Transverse colon (tissue), 4 donors: ENCODE measurements at regions not wholly inside any gene's neighbourhood (a gene's known extent, or its start where the extent isn't known, plus 50 kb on each side); places are given as distances from the start of the nearest gene placed in this dataset.
"Not testable (repeated sequence)": the region's sequence is repeated elsewhere in the genome, so short reads cannot be mapped to it uniquely, and the experiment has no call there.

Source experiments
- DNase-seq: peaks from one replicate; pipeline ENCODE4 v3.0.0-alpha.2; 2019
- H3K27ac ChIP-seq, 4 donors: fragments of 200-600 bp; sonication (generic); 2 replicates each; pipeline ENCODE4 v1.5.1; 2016 to 2018; ENCODE audit warnings: inconsistent platforms in 4 of 4
- H3K27me3 ChIP-seq: fragments of 200-600 bp; sonication (generic); 2 replicates; pipeline ENCODE4 v1.5.1; 2017; ENCODE audit warnings: inconsistent platforms
- H3K36me3 ChIP-seq, 4 donors: fragments of 200-600 bp; sonication (generic); 2 replicates each; pipeline ENCODE4 v1.5.1; 2017 to 2019; ENCODE audit warnings: inconsistent platforms in 4 of 4
- H3K4me1 ChIP-seq, 4 donors: fragments of 200-600 bp; sonication (generic); 2 replicates each; pipeline ENCODE4 v1.5.1; 2017 to 2020; ENCODE audit warnings: inconsistent platforms in 4 of 4
- H3K4me3 ChIP-seq, 4 donors: fragments of 200-600 bp; sonication (generic); 1 replicate in 1 of 4; 2 replicates in 3 of 4; pipeline versions ENCODE4 v1.5.1 to v1.6.1; 2017 to 2019; ENCODE audit warnings: inconsistent platforms in 4 of 4
- H3K9me3 ChIP-seq, 2 donors: fragments of 200-600 bp; sonication (generic); 2 replicates each; pipeline ENCODE4 v1.5.1; 2017 to 2019; ENCODE audit warnings: inconsistent platforms in 2 of 2
- EP300 ChIP-seq: sonication (generic); formaldehyde crosslinking; IDR thresholded peaks from one replicate; pipeline ENCODE4 v1.6.1; 2017; ENCODE audit warnings: antibody characterized with exemption, low read depth
- POLR2A ChIP-seq: fragments of 450-650 bp; IDR thresholded peaks from one replicate; pipeline ENCODE4 v1.6.1; 2016; ENCODE audit warnings: antibody characterized with exemption, mild to moderate bottlenecking, moderate library complexity
- POLR2AphosphoS5 ChIP-seq, 3 donors: sonication (generic); formaldehyde crosslinking; IDR thresholded peaks; one replicate each; pipeline ENCODE4 v1.6.1; 2016; ENCODE audit warnings: antibody characterized with exemption in 3 of 3
- WGBS, 2 donors: methylation state at CpG; one replicate each; pipeline ENCODE4 v1.1.5; 2018; ENCODE audit warnings: low coverage in 1 of 2; 5-methylcytosine and 5-hydroxymethylcytosine counted together
- in situ Hi-C, 4 donors: fragments of 200-750 bp; cut with MboI; loops; one replicate each; pipeline versions ENCODE4 v1.15.0 to v1.15.1; 2017; ENCODE audit warnings: low sequenced_read_pairs in 3 of 4, low pct_ligation_motif_present in 1 of 4, low pct_unique_long_range_greater_than_20kb in 1 of 4
- intact Hi-C: fragments of 100-400 bp; cut with DNase I; formaldehyde crosslinking; loops from one replicate; pipeline ENCODE4 v1.15.1; 2023; ENCODE audit warnings: low total_unique reads
- TF ChIP-seq, protein P1 (sequence below), 5 experiments: fragments of 200-600 bp in 3 of 5; fragments of 450-650 bp in 2 of 5; sonication (generic) in 3 of 5; IDR thresholded peaks; 1 replicate in 2 of 5; 2 replicates in 3 of 5; pipeline ENCODE4 v1.5.1; 2016 to 2017; ENCODE audit warnings: antibody characterized with exemption in 5 of 5, inconsistent platforms in 3 of 5, mild to moderate bottlenecking in 2 of 5, moderate library complexity in 1 of 5

DNA sequence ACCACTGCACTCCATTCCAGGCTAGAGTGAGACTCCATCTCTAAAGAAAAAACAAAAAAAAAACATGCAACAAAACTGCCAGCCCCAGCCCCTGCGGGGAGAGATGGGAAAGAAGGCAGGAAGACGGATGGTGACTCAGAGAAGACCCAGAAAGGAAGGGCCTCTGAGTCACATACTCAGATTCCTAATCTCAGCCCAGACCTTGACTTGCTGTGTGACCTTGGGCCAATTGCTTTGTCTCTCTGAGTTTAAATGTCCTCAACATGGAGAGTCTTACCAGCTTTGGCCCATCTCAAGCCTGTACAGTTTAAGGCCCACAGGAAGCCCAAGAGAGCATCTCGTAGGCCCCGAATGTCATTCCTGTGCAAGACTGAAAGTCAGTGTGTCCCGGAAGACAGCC, 86.5 kb upstream of the LHX1 start:
- in situ Hi-C loops = no loop called here
- H3K36me3 ChIP-seq = no peaks in the 10 kb centered on the region
- no peaks in the 10 kb centered on the region for H3K9me3 ChIP-seq
- H3K27ac ChIP-seq = no peak overlapping the region
- H3K4me3 ChIP-seq = no peak overlapping the region
- H3K4me1 ChIP-seq = no peaks in the 10 kb centered on the region
- H3K27me3 ChIP-seq = peaks cover 23% of the 10 kb centered on the region
- no peak for DNase-seq
- intact Hi-C loops = no loop called here
- no peak for TF ChIP-seq POLR2A
- no peak for TF ChIP-seq EP300
- TF ChIP-seq, protein P1, sequence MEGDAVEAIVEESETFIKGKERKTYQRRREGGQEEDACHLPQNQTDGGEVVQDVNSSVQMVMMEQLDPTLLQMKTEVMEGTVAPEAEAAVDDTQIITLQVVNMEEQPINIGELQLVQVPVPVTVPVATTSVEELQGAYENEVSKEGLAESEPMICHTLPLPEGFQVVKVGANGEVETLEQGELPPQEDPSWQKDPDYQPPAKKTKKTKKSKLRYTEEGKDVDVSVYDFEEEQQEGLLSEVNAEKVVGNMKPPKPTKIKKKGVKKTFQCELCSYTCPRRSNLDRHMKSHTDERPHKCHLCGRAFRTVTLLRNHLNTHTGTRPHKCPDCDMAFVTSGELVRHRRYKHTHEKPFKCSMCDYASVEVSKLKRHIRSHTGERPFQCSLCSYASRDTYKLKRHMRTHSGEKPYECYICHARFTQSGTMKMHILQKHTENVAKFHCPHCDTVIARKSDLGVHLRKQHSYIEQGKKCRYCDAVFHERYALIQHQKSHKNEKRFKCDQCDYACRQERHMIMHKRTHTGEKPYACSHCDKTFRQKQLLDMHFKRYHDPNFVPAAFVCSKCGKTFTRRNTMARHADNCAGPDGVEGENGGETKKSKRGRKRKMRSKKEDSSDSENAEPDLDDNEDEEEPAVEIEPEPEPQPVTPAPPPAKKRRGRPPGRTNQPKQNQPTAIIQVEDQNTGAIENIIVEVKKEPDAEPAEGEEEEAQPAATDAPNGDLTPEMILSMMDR (IDR thresholded peaks at IDR 0.05) = no peak
- no peak for TF ChIP-seq POLR2AphosphoS5 (IDR thresholded peaks at IDR 0.05)
- WGBS, 2 donors = 83 to 86% methylated on average over 4 to 5 of the region's 5 CpGs

DNA sequence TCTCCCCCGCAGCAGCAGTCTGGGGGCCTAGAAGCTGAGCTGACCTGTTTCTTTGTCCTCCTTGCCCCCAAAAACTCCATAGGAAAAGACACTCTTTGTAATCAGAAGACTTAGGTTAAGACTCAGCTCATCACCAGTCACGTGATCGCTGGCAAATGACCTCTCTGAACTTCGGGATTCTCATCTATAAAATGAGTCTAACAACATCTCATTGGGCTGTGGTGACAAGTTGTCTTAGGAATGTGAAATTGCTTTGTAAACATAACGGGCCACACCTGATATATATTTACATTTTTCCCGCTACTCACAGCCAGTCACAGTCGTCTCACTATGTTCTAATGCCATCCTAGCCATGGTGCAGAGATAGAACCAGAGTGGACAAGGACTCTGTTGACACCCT, 86.0 kb upstream of the LHX1 start:
- Histone ChIP-seq H3K9me3 (no peaks in the 10 kb centered on the region), H3K4me1 (no peaks in the 10 kb centered on the region), H3K36me3 (no peaks in the 10 kb centered on the region), H3K4me3 (no peak overlapping the region), H3K27me3 (peaks cover 20% of the 10 kb centered on the region), H3K27ac (no peak overlapping the region)
- in situ Hi-C loops (no loop called here), intact Hi-C loops (no loop called here)
- TF ChIP-seq EP300 (no peak), POLR2AphosphoS5 (IDR thresholded peaks at IDR 0.05) (no peak), POLR2A (no peak)
- TF ChIP-seq, protein P1 (IDR thresholded peaks at IDR 0.05) = no peak
- 36 to 47% methylated on average over 3 to 7 of the region's 7 CpGs for whole genome bisulfite sequencing, 2 donors
- DNase-seq = no peak

DNA sequence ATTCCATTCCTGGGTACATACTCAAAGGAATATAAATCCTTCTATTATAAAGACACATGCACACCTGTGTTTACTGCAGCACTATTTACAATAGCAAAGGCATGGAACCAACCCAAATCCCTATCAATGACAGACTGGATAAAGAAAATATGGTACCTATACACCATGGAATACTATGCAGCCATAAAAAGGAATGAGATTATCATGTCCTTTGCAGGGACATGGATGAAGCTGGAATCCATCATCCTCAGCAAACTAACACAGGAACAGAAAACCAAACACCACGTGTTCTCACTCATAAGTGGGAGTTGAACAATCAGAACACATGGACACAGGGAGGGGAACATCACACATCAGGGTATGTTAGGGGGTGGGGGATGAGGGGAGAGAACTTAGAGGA, 84.8 kb upstream of the LHX1 start:
- H3K4me3 ChIP-seq, H3K36me3 ChIP-seq, H3K4me1 ChIP-seq, intact Hi-C loops, H3K27ac ChIP-seq, H3K9me3 ChIP-seq, in situ Hi-C loops, DNase-seq: not testable (repeated sequence)
- WGBS, 2 donors = 72% methylated on average over 1 of the region's 1 CpG; no CpG with 5 or more reads in 1 of the 2 donors
- H3K27me3 ChIP-seq = peaks cover 32% of the 10 kb centered on the region

- WGBS, 2 donors = 43 to 48% methylated on average over 2 to 3 of the region's 3 CpGs
- H3K27me3 ChIP-seq = peaks cover 35% of the 10 kb centered on the region
- H3K4me1 ChIP-seq = no peaks in the 10 kb centered on the region
- no peaks in the 10 kb centered on the region for H3K36me3 ChIP-seq
- TF ChIP-seq EP300 (no peak), POLR2A (no peak), POLR2AphosphoS5 (IDR thresholded peaks at IDR 0.05) (no peak)
- TF ChIP-seq, protein P1 (IDR thresholded peaks at IDR 0.05) = no peak
- no peak overlapping the region for H3K27ac ChIP-seq
- H3K9me3 ChIP-seq = no peaks in the 10 kb centered on the region
- intact Hi-C loops = no loop called here
- no peak for DNase-seq
- no peak overlapping the region for H3K4me3 ChIP-seq
- in situ Hi-C loops = no loop called here
Observed at GRCh38 chr17:36854982-36855381, 82.3 kb upstream of the LHX1 start.

GRCh38 chr17:36855459-36855858, 81.8 kb upstream of the LHX1 start:
- no peak overlapping the region for H3K4me3 ChIP-seq
- TF ChIP-seq POLR2A (no peak), EP300 (no peak), POLR2AphosphoS5 (IDR thresholded peaks at IDR 0.05) (no peak)
- TF ChIP-seq, protein P1 (IDR thresholded peaks at IDR 0.05) = no peak
- in situ Hi-C loops = no loop called here
- WGBS, 2 donors = 84 to 87% methylated on average over 3 to 4 of the region's 4 CpGs
- no peak for DNase-seq
- peaks cover 40% of the 10 kb centered on the region for H3K27me3 ChIP-seq
- no peaks in the 10 kb centered on the region for H3K36me3 ChIP-seq
- H3K9me3 ChIP-seq = no peaks in the 10 kb centered on the region
- H3K4me1 ChIP-seq = no peaks in the 10 kb centered on the region
- no peak overlapping the region for H3K27ac ChIP-seq
- intact Hi-C loops = no loop called here
